Activated CD4-positive, alpha-beta T cell treated with anti-CD3 and anti-CD28 coated beads, Interleukin-2, amount 10 ng/mL, durations not matched to agents 7 days and 5 days (primary cell): ENCODE measurements at regions not wholly inside any gene's neighbourhood (a gene's known extent, or its start where the extent isn't known, plus 50 kb on each side); places are given as distances from the start of the nearest gene placed in this dataset.

Experiments
- CTCF ChIA-PET: fragments of 350-600 bp; sonication (Branson Sonifier 250); formaldehyde crosslinking; loops from one replicate; lab custom pipeline; 2021; ENCODE audit warnings: antibody characterized with exemption; lab: Charles Lee
- POLR2A ChIA-PET: fragments of 350-600 bp; sonication (Branson Sonifier 250); formaldehyde crosslinking; loops from one replicate; lab custom pipeline; 2021; ENCODE audit warnings: antibody characterized with exemption; lab: Charles Lee
- DNase-seq: peaks from one replicate; pipeline ENCODE4 v3.0.0-alpha.2; 2020
- H3K27ac Mint-ChIP-seq: one replicate; pipeline ENCODE4 v1.8.0; 2021; ENCODE audit warnings: mild to moderate bottlenecking, moderate library complexity, mixed read lengths
- H3K27me3 Mint-ChIP-seq: one replicate; pipeline ENCODE4 v1.8.0; 2021; ENCODE audit warnings: mixed read lengths
- H3K36me3 Mint-ChIP-seq: one replicate; pipeline ENCODE4 v1.8.0; 2021; ENCODE audit warnings: low read depth, mixed read lengths
- H3K4me1 Mint-ChIP-seq: one replicate; pipeline ENCODE4 v1.8.0; 2021; ENCODE audit warnings: mixed read lengths
- H3K4me3 Mint-ChIP-seq: one replicate; pipeline ENCODE4 v1.8.0; 2021; ENCODE audit warnings: mild to moderate bottlenecking, moderate library complexity, mixed read lengths
- H3K9me3 Mint-ChIP-seq: one replicate; pipeline ENCODE4 v1.8.0; 2021; ENCODE audit warnings: mixed read lengths

DNA sequence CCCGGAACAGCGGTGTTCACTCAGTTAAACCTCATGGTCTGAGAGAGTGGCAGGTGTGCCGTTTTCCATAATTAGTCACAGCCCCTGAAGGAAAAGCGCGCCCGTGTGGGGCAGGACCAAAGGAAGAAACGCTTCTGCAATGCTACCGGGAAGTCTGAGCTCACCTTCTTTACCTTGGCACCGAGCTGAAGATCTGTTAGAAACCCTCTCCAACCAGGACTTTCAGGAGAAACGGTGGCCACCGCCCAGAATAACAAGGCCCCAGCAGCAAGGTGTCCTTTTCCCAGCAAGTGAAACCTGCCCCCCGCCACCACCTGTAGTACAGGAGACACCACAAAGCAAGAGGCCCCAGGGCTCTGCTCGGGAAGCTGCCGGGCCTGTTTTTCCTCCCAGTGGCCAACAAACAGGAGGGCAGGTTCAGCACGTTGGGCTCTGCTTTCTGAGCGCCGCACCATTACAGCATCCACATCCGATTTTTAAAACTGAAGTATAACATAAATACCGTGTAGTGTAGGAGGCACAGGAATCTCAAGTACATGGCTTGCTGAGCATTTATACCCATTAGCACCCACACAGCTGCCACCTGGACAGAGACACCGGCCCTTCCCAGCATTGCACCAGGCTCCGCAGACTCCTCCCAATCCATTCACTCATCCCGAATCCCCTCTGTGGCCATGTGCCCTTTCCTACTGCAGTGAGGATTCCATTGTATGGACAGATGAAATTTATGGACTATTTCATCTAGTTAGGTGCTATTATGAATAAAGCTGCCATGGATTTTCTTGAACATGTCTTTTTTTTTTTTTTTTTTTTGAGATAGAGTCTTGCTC, 121.8 kb upstream of the RIOK3 start:
- Mint-ChIP-seq H3K27ac (no peak overlapping the region), H3K27me3 (no peaks in the 10 kb centered on the region), H3K4me3 (no peak overlapping the region), H3K4me1 (no peaks in the 10 kb centered on the region), H3K36me3 (peaks cover 13% of the 10 kb centered on the region), H3K9me3 (peaks cover 11% of the 10 kb centered on the region)
- CTCF ChIA-PET = interaction anchor here (2.0 kb wide), 1 partner anchor 20 kb away, joined by 5 read pairs; no protein-coding TSS in a partner anchor
- POLR2A ChIA-PET = no interaction called here
- no peak for DNase-seq

DNA sequence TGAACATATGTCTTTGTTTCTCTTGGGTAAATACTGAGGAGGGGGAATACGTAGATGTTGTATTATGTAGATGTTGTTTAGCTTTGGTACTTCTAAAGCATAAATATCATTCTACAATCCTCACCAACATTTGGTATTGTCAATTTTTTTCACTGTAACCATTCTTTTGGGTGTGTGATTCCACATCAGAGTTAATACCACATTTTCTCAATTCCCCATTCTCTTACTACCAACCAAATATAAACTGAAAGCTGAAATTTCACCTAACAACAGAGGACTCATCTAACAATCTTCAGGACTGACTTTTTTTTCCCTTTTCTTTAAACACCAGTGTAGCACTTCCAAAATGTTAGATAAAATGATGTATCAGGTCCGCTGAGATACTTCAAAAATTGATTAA, 120.7 kb upstream of the RIOK3 start:
- ChIA-PET CTCF (interaction anchor here (0.7 to 2.0 kb wide), 2 partner anchors 18 to 146 kb away, joined by 3 to 5 read pairs; no protein-coding TSS in a partner anchor), POLR2A (interaction anchor here (0.6 kb wide), 1 partner anchor 108 kb away, joined by 4 read pairs; no protein-coding TSS in a partner anchor)
- no peak overlapping the region for H3K4me3 Mint-ChIP-seq
- no peaks in the 10 kb centered on the region for H3K27me3 Mint-ChIP-seq
- no peak for DNase-seq
- no peaks in the 10 kb centered on the region for H3K4me1 Mint-ChIP-seq
- H3K36me3 Mint-ChIP-seq = peaks cover 9% of the 10 kb centered on the region
- no peak overlapping the region for H3K27ac Mint-ChIP-seq
- H3K9me3 Mint-ChIP-seq = peaks cover 11% of the 10 kb centered on the region

DNA sequence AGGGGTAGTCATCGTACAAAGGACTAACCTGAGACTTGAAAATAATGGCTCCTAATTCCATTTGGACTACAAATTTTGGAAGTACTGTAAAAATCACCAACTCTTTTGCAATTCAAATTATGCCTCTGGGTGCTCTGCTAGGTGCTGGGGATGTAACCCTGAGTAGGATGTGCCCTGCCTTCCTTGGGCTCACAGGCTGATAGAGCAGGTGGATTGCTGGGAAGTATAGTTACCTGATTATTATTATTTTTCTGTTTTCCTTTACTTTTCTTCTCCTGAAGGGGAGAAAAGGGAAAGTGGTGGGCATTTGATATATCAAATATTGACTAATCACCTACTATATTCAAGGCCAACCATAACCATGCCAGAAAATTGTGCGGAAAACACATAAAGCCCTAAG, 119.3 kb upstream of the RIOK3 start:
- Mint-ChIP-seq H3K36me3 (peaks cover 9% of the 10 kb centered on the region), H3K9me3 (peaks cover 7% of the 10 kb centered on the region), H3K27me3 (no peaks in the 10 kb centered on the region), H3K4me3 (no peak overlapping the region), H3K27ac (no peak overlapping the region), H3K4me1 (no peaks in the 10 kb centered on the region)
- no peak for DNase-seq
- POLR2A ChIA-PET = no interaction called here
- CTCF ChIA-PET = interaction anchor here (0.7 kb wide), 1 partner anchor 31 kb away, joined by 3 read pairs; no protein-coding TSS in a partner anchor

DNA sequence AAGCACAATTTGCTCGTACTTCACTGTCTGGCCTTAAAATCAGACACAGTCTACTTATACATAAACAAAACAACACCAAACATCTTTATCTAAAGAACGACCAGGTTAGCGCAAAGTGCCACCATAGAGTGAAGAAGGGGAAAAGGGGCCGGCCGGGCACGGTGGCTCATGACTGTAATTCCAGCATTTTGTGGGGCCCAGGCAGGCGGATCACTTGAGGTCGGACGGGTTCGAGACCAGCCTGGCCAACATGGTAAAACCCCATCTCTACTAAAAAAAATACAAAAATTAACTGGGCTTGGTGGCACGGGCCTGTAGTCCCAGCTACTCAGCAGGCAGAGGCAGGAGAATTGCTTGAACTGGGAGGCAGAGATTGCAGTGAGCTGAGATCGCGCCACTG, 118.5 kb upstream of the RIOK3 start:
- ChIA-PET CTCF (no interaction called here), POLR2A (no interaction called here)
- no peak for DNase-seq
- Mint-ChIP-seq H3K4me3 (no peak overlapping the region), H3K36me3 (peaks cover 3% of the 10 kb centered on the region), H3K27me3 (no peaks in the 10 kb centered on the region), H3K9me3 (peaks cover 7% of the 10 kb centered on the region), H3K27ac (no peak overlapping the region), H3K4me1 (no peaks in the 10 kb centered on the region)

DNA sequence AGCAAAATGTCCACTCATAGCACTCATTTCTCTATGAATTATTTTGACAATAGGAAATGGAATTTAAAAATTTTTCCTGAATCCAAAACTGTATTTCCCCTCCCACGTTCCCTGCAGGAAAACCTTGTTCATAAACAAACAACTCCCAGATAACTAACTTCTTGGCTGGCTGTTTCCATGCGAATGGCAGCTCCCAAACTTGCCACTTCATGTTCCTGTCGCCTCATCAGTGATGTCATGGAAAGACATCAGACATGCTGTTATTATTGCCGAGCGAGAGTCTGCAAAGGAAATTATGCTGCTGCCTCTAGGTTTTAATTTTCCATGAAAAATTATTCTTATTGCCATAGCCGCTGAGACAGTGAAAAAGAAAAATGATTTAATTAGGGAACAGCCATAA, 117.0 kb upstream of the RIOK3 start:
- no peak overlapping the region for H3K27ac Mint-ChIP-seq
- no peaks in the 10 kb centered on the region for H3K27me3 Mint-ChIP-seq
- CTCF ChIA-PET = interaction anchor here (0.9 kb wide), 1 partner anchor 64 kb away, joined by 3 read pairs; no protein-coding TSS in a partner anchor

DNA sequence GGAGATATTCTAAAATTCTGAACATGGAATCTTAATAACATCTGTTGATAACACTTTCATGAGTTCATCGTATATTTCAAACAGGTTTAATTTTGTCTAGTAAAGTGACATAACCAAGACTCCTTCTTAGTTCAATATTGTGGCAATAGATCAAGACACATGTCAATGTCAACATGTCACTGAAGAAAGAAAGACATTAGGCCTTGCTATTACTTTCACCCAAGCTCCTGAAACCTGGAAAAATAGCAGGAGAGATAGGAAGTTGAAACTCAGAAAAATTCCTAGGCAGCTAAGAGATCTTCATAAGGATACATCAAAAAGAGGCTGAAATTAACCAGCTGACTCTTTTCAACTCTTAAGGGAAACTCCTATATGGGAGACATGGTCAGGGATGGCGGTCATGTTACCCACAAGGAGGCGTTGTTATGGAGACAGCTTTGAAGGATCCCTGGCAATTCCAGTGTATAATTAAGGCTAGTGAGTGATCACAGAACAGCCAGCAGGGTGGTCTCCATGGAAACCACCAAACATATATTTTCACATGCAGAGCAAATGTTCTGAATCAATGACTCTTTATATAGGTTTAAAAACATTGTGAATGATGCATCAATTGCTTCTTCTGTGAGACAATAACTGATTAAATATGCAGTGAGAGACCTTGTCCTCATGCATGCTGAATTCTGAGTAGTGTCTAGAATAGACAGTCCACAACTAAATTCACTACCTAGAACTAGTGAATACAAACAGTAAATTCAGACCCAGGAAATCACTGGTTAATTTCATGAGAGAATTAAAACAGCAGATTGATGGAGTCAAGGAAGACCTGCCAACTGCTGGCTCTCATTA, 115.3 kb upstream of the RIOK3 start:
- Mint-ChIP-seq H3K4me1 (peaks cover 2% of the 10 kb centered on the region), H3K4me3 (no peak overlapping the region), H3K27ac (no peak overlapping the region), H3K9me3 (no peaks in the 10 kb centered on the region), H3K27me3 (no peaks in the 10 kb centered on the region), H3K36me3 (no peaks in the 10 kb centered on the region)
- ChIA-PET CTCF (no interaction called here), POLR2A (no interaction called here)
- DNase-seq = no peak

More for the DNA sequence above, 117.0 kb upstream of the RIOK3 start:
- DNase-seq = no peak
- no peaks in the 10 kb centered on the region for H3K36me3 Mint-ChIP-seq
- no peak overlapping the region for H3K4me3 Mint-ChIP-seq
- no peaks in the 10 kb centered on the region for H3K9me3 Mint-ChIP-seq
- POLR2A ChIA-PET = interaction anchor here (0.6 kb wide), 1 partner anchor 232 kb away, joined by 3 read pairs; no protein-coding TSS in a partner anchor
- H3K4me1 Mint-ChIP-seq = no peaks in the 10 kb centered on the region

DNA sequence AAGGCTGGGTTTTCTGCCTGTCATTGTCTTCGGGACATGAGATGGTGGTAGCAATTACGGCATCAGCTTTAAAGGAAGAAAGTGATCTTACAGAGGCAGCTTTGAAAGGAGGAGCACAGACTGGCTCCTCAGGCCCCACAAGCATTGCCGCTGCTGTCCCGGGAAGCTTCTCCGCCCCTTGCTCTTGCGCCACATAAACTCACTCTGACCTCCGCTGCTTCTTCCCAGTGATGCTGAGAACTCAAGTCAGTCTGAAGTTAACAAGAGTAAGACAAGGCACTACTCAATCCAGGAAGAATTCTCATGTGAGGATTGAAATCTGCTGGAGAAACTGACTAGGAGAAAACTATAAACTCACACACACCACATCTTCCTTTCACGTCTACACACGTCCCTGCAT, 112.4 kb upstream of the RIOK3 start:
- H3K4me3 Mint-ChIP-seq = no peak overlapping the region
- H3K4me1 Mint-ChIP-seq = peaks cover 2% of the 10 kb centered on the region
- peaks cover 2% of the 10 kb centered on the region for H3K9me3 Mint-ChIP-seq
- no peaks in the 10 kb centered on the region for H3K27me3 Mint-ChIP-seq
- ChIA-PET CTCF (interaction anchor here (0.6 to 1.1 kb wide), 2 partner anchors 108 to 328 kb away, joined by 3 read pairs; no protein-coding TSS in a partner anchor), POLR2A (no interaction called here)
- H3K36me3 Mint-ChIP-seq = no peaks in the 10 kb centered on the region
- H3K27ac Mint-ChIP-seq = no peak overlapping the region
- DNase-seq = no peak

DNA sequence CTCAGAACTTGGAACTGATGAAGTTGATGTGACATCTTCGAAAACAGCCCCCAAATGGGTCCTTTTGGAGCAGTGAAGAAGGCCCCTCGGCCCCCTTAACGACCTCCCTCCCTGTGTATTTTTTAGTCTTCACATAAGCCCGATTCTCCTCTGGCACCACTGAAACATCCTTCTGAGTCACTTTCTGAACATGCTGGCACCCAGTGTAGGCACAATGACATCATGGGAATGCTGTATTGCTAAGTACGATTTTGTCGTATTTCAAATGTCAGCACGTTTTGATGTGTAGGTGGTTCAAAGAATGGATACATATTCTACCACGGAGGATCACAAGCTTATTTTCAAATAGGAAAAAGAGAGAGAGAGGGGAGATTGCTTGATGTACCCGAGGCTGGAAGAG, 111.7 kb upstream of the RIOK3 start:
- Mint-ChIP-seq H3K27me3 (no peaks in the 10 kb centered on the region), H3K4me1 (peaks cover 2% of the 10 kb centered on the region), H3K9me3 (peaks cover 3% of the 10 kb centered on the region), H3K4me3 (no peak overlapping the region), H3K27ac (no peak overlapping the region), H3K36me3 (no peaks in the 10 kb centered on the region)
- CTCF ChIA-PET = interaction anchor here (1.1 kb wide), 1 partner anchor 329 kb away, joined by 3 read pairs; no protein-coding TSS in a partner anchor
- no peak for DNase-seq
- POLR2A ChIA-PET = no interaction called here

DNA sequence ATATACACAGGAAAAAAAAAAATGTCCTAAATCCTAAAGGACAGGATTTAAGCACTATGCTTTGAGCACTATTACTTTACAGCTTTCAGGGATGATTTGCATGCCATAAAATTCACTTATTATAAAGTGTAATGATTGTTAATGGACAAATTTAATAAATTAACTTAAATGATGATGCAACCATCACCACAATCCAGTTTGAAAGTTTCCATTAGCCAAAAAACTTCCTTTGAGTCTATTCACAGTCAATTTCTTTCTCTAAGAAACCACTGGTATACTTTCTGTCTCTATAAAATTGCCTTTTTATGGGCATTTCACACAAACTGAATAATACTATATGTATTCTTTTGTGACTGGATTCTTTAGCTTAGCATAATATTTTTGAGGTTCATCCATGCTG, 111.1 kb upstream of the RIOK3 start:
- CTCF ChIA-PET = no interaction called here
- DNase-seq = no peak
- POLR2A ChIA-PET = no interaction called here
- H3K27me3 Mint-ChIP-seq = no peaks in the 10 kb centered on the region
- H3K4me3 Mint-ChIP-seq = no peak overlapping the region
- no peaks in the 10 kb centered on the region for H3K36me3 Mint-ChIP-seq
- peaks cover 2% of the 10 kb centered on the region for H3K4me1 Mint-ChIP-seq
- H3K27ac Mint-ChIP-seq = no peak overlapping the region
- H3K9me3 Mint-ChIP-seq = peaks cover 4% of the 10 kb centered on the region

DNA sequence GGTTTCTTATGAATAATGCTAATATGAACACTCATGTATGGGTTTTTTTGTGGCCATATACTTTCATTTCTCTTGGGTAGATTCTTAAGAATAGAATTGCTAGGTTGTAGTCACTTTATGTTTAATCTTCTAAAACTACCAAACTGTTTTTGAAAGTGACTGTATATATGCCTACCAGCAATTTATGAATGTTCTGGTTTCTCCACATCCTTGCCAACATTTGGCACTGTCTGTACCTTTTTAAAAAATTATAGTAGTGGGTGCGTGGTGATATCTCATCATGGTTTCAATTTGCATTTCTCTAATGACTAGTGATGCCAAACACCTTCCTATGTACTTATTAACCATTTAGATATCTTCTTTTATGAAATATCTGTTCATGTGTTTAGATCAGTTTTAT, 110.6 kb upstream of the RIOK3 start:
- Mint-ChIP-seq H3K27me3 (no peaks in the 10 kb centered on the region), H3K4me3 (no peak overlapping the region), H3K4me1 (peaks cover 2% of the 10 kb centered on the region), H3K36me3 (no peaks in the 10 kb centered on the region), H3K9me3 (peaks cover 4% of the 10 kb centered on the region), H3K27ac (no peak overlapping the region)
- no peak for DNase-seq
- ChIA-PET POLR2A (no interaction called here), CTCF (no interaction called here)

DNA sequence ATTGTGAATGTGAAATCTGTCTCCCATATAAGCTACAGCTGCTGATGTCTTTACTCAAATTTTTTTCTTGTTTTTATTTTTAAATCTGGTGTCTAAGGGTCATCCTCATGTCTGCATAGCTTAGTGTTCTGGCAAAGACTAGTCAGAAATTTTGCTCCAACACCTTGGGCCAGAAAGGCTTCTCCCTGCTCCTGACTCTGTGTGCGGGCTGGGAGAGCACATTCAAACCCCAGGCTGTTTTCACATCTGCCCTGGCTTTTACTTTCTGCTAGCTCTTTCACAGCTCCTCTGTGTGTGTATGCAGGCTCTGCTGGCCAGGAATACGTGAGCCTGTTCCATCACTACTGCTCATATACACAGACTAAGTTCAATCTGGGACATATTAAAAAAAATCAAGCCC, 102.9 kb upstream of the RIOK3 start:
- Mint-ChIP-seq H3K36me3 (peaks cover 23% of the 10 kb centered on the region), H3K27me3 (no peaks in the 10 kb centered on the region), H3K27ac (no peak overlapping the region), H3K4me3 (no peak overlapping the region), H3K4me1 (no peaks in the 10 kb centered on the region), H3K9me3 (peaks cover 12% of the 10 kb centered on the region)
- POLR2A ChIA-PET = no interaction called here
- DNase-seq = no peak
- CTCF ChIA-PET = interaction anchor here (0.7 to 1.7 kb wide), 4 partner anchors 8 to 122 kb away, joined by 3 to 5 read pairs (median 3); no protein-coding TSS in a partner anchor

DNA sequence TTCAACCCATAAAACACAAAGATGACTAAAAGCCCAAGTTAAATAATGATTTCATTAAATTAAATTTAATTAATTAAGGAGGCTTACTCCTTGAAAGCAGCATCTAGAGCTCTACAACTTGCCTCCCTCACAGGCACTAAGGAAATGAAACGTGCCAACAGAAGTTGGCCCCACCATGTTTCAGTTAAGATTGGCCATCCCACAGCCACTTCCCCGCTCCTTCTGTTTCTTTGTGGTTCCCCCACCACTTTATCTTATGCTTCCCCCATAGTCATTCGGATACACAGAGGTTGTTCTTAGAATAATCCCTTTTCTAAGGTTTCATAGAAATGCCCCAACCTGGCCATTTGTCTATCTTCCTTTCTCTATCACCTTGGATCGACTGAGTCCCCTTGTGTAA, 101.6 kb upstream of the RIOK3 start:
- DNase-seq = no peak
- Mint-ChIP-seq H3K27ac (no peak overlapping the region), H3K9me3 (peaks cover 10% of the 10 kb centered on the region), H3K4me3 (no peak overlapping the region), H3K27me3 (no peaks in the 10 kb centered on the region), H3K36me3 (peaks cover 23% of the 10 kb centered on the region), H3K4me1 (no peaks in the 10 kb centered on the region)
- POLR2A ChIA-PET = no interaction called here
- CTCF ChIA-PET = interaction anchor here (1.4 to 1.7 kb wide), 2 partner anchors 19 to 220 kb away, joined by 3 to 5 read pairs; no protein-coding TSS in a partner anchor
